Hippocampal formation (tissue), 2 donors: ENCODE measurements at regions not wholly inside any gene's neighbourhood (a gene's known extent, or its start where the extent isn't known, plus 50 kb on each side); places are given as distances from the start of the nearest gene placed in this dataset.
"Not testable (repeated sequence)": the region's sequence is repeated elsewhere in the genome, so short reads cannot be mapped to it uniquely, and the experiment has no call there.

ENCODE experiments used
- DNase-seq, 2 donors: peaks; one replicate each; lab custom pipeline; 2025; lab: John Stamatoyannopoulos, UW

DNA sequence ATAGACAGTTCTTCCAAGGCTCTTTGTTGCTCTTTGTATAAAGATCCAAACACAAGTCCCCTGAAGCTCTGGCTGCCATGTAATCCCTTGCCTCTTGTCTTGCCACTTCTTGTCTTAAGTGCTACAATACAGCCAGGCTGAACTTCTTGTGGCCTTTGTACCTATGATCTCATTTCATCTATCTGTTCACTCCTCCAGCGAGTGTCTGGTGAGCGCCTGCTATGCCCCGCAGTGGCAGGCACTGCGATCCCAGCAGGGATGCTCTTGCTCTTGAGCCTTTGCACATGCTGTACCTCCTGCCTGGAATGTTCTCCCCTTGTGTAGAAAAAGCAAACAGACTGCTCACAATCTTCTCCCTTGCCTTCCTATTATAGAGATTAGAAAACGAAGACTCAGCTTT is 81.9 kb upstream of the ADPGK start:
- DNase-seq, result no peak

DNA sequence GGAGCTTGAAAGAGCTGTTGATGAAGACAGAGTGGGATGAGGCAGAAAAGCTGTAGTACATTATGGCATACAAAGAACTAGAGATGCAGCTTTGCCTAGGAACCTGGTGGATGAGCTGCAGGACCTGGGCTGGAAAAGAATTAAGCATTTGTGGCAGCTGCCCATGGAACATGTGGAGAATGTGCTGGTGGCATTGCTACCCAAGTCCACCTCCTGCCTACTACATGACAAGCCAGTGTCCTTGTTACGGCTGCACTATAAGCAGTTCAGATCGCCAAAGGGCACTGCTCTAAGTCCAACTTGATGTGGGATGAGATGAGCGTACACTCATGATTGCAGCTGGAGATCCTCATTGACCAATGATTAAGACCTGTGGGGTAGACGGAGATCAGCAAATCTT is 81.1 kb upstream of the ADPGK start:
- no peak for DNase-seq

DNA sequence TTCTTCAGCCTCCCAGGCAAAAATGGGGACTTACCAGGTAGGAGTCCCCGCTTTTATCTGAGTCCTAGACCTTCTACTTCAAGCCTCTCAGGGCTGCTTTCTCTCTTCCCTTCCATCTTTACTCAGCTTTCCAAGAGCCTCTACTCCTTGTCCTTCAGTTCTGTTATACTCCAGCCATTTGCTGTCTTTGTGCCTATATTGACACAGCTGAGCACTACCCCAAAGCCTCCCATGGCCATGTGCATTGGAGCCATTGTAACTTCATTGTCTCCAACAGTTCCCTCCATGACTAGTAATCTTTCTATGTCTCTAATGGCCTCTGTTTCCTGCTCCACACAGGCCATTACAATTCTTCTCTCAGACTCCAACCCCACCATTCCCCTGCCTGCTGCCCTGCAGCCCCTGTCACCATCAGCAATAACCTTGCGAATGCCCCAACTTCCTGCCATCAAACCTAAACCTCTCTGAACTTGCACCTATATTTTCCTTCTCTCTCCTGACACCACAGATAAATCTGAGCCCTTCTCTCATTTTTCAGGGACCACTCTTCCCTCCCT is 77.9 kb upstream of the ADPGK start:
- DNase-seq, result no peak

DNA sequence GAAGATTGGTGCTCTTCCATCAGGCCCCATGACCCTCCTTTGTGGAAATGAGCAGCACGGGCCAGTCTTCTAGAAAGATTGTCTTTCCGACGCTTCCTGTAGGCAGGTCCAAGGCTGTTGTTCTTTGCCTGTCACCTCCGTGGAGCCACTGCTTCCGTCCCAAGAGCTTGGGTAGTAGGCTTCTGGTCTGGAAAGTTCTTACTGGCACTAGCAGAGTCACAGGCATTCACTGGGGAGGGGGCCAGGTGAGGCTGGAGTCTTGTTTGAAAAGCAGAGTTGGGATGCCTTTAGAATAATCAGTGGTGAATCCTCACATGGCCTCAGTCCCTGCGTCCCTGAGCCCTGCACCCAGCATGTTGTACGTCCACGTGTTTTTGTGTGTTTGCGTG is 76.2 kb upstream of the ADPGK start:
- no peak for DNase-seq

DNA sequence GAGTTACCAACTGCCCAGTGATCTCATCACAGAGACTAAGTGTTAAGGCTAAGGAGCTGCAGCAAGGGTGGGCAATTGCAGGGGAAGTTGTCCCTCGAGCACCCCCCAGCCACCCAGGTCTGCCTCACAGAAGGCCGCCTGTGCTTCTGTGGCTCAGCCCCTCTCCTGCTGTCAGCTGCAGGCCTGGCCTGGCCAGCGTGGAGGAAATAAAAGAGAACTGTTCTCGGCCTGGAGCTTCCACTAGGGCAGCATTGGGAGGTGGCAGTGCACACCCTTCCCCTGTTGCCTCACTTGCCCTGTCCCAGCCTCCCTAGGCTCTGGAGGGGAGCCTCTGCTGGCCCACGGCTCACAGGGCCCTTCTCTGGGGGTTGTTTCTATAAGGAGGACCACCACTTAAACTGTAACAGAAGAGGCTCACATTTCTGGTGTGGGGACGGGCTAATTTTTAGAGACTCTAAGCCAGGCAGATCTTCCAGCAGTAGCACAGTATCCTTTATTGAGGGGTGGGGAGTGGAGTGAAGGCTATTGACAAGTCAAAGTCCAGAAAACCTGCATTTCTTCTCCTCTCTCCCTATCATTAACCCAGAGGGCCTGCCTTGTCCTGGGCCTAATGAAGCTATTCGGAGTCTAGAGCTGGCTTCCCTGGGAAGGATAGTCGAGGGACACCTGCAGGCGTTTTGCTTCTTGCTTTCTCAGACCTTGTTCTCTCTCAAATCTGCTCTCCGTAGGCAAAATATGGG is 75.6 kb upstream of the ADPGK start:
- DNase-seq, result peak; percentile 11 to 43

DNA sequence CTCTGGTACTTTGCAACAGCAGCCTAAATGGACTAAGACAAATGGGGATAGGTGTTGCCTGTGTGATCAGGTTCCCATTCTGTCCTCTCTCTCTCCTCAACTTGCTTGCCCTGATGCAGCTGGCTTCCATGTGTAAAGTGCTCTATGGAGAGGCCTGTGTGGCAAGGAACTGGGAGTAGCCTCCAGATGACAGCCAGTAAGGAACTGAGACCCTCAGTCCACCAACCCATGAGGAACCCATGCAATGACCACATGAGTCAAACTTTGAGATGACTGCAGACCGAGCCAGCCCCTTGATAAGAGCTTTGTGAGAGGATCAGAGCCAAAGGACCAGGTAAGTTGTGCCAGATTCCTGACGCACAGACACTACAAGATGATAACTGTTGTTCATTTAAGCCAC is 74.6 kb upstream of the ADPGK start:
- no peak for DNase-seq

DNA sequence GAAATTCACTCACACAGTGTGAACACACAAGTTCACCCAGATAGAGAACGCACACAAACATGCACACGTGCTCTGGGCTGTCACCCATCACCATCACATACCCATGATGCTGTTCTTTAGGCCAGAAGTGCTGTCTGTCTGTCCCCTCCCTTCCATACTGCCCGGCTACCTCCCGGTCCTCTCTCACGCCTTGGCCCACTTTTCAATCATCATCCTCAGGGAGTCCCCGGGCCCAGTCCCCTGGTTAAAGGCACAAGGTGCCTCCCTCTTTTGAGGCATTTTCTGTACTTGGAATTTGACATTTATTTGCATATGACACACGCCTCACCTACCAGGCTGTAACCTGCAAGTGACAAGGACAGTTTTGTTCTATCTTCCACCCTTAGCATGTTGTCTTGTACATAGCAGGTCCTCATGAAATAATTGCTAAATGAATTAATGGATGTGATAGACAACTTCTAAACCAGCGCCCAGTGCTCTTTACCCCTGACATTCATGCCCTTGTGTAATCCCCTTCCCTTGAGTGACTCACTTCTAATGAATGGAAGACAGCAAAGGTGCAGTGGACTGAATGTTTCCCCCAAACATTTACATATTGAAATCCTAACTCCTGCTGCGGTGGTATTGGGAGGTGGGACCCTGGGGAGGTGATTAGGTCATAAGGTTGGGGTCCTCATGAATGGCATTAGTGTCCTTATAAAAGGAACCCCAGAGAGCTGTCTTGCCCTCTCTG is 73.9 kb upstream of the ADPGK start:
- DNase-seq, result no peak

DNA sequence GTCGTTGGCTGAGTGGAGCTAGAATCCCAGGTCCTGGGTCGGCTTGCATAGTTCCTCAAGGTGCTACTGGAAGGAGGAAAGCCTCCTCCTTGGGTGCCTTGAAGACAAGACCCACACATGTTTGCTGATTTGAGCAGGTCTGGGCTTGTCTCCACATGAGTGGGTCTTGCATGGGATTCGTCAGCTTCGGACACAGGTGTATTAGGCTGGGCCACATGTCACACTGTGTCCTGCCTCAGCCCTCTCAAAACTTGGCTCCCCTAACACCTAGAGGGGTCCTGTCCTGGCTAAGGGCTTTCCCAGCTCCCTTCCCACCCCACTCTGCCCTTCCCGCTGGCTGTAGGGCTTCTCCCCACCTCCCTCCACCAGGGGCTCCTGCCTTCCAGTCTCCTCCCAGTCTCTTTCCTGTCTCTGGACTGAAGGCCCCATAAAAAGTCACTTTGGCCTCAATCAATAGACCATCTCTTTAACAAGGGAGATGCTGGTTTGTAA is 73.0 kb upstream of the ADPGK start:
- DNase-seq, result no peak

DNA sequence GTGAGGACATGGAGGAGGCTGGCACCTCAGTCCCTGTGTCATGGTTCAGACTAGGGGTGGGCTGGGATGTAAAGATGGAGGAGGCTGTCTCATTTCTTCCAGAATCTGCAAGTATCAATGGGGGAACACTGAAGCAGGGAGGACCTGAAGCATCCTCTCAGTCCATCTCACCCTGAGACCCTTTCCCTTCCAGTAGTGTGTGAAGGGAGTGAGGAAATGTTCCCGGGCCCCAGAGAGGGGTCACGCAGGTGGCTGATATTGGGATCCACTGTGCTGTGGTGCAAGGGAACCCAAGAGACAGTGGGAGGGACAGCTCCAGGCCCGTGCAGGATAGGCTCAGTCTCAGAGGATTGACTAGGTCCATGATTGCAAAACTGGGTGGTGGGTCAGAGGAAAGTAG is 72.2 kb upstream of the ADPGK start:
- no peak for DNase-seq

DNA sequence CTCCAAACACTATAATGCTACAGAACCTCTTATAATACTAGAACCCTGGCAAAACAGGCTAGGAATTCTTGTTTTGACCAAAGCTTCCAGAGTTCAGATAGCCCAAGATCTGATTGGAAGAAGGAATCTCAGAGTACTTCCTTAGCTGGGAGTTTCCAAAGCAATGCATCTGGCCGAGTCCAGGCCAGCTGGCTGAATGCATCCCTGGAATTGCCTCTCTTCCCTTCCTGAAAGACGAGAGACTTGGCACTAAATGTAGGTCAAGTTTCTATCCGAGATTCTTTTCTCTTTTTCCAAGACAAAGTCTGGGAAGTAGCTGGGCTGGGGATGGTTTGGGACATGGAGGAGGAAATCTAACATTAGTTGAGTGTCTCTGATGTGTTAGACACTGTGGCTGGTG is 68.7 kb upstream of the ADPGK start:
- no peak for DNase-seq

DNA sequence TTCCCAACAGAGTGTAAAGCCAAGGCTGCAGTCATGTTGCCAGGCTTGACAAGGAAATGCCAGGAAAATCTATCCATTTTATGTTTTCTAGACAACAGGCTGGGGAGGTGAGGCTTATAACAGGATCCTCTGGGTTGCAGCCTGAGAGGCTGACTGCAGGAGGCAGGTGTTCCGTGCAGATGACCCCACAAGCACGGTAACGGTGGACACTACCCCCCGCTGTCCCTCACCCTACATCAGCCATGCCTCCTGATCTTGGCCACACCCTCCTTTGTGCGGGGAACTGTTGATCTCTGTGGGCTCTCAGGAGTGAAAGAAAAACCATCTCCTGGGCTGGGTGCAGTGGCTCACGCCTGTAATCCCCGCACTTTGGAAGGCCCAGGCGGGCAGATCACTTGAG is 68.0 kb upstream of the ADPGK start:
- no peak for DNase-seq

DNA sequence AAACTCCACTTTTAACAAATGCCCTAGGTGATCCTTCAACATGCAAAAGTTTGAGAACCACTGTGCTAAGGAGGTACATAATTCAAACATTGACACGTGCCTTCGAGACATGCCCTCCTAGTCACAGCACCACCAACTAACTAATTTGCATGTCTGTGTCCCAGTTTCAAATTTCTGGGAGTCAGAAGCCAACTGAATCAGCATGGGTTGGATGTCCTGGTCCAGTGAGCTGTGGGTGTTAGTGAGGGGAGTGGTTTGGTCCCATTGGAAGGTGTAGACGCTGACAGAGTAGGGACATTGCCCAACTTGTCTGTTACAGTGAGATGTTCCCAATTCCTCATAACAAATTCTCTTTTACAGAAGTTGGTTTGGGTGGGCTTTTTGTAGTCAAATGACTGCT is 67.3 kb upstream of the ADPGK start:
- no peak for DNase-seq

DNA sequence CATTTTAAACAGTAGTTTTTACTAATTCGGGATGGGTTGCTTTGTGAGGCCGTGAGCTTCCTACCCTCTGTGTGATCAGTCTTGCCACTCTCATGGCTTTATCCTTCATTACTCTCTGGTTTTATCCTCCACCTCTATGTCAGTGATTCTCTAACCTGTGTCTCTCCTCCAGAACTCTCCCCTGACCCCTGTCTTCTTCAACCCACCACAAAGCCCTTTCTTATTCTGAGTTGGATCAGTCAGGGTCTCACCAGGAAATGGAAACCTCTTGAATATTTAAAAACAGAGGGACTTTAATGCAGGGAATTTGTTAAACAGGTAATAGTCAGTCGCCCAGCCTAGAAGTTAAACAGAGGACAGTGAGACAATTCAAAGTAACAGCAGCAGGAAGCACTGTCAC is 64.2 kb upstream of the ADPGK start:
- no peak for DNase-seq

DNA sequence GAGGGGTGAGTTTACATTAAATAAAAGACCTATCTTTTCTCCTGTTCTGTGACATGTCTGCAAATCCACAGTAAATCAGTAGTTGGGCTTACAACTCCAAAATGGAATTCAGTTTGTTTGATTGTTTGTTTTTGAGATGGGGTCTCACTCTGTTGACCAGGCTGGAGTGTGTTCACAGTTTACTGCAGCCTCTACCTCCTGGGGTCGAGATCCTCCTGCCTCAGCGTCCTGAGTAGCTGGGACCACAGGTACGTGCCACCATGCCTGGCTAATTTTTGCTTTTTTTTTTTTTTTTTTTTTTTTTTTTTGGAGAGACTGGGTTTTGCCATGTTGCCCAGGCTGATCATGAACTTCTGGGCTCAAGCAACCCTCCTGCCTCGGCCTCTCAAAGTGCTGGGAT is 63.5 kb upstream of the ADPGK start:
- DNase-seq, result no peak

DNA sequence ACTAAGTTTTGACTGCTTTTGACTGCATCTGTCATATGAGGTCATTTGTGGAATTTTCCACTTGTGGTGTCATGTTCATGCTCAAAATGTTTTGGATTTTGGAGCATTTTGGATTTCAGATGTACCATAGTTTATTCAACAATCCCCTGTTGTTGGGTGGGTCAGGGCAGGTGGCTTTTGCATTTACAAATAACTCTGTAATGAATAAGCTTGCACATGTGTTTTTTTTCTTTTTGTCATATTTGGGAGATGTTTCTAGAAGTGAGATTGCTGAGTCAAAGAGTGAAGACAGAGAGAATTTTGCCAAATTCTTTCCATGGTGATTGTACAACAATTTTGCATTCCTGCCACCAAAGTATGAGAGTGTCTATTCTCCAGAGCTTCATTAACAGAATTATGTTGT is 62.4 kb upstream of the ADPGK start:
- no peak for DNase-seq

DNA sequence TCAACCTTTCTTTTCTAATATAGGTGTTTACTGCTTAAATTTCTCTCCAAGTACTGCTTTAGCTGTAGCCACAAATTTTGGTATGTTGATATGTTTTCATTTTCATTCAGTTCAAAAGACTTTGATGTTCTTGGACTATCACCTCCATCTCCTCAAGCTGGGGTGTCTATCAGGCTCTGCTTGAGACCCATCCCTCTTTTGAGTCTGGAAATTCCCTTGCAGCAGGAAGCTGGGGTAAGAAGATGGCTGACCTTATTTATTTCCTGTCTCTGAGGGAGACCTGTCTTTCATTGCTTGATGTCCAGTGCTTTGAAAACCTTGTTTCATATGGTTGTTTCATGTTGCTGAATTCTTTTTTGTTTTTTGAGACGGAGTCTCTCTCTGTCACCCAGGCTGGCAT is 60.5 kb upstream of the ADPGK start:
- no peak for DNase-seq

DNA sequence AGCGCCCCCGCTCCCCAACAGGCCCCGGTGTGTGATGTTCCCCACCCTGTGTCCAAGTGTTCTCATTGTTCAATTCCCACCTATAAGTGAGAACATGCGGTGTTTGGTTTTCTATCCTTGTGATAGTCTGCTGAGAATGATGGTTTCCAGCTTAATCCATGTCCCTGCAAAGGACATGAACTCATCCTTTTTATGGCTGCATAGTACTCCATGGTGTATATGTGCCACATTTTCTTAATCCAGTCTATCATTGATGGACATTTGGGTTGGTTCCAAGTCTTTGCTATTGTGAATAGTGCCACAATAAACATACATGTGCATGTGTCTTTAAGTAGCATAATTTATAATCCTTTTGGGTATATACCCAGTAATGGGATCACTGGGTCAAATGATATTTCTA is 59.8 kb upstream of the ADPGK start:
- not testable (repeated sequence) for DNase-seq

DNA sequence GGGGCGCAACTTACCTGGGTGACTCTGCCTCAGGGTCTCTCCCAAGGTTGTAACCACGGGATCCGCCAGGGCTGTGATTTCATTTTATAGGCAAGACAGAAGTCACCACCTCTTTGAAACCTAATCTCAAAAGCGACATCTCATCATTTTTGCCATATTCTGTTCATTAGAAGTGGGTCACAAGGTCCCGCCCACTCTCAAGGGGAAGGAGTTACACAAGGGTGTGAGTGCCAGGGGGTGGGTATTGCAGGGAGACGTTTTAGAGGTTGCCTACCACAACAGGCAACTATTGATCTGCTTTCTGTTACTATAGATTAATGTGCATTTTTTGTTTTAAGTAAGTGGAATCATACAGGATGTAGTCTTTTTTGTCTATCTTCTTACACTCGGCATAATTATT is 56.6 kb upstream of the ADPGK start:
- no peak for DNase-seq

DNA sequence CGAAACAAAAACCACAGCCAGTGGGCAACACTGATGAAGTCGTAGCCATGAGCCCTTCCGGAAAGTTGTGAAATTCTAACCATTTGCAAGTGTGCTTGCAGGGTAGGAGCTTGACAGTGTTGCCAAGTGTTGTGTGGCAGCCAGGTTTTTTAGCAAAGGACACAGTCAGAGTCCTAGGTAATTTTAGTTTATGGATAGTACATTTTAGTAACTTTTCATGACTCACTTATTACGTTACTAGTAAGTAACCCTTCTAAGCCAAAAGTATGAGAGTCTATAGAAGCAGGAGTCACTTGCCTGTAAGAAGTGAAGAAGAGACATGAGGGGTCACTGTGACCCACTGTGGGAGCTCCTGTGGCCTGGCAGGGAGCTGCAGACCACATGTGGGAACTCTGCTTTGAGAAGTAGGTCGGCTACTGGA is 54.8 kb upstream of the ADPGK start:
- no peak for DNase-seq

DNA sequence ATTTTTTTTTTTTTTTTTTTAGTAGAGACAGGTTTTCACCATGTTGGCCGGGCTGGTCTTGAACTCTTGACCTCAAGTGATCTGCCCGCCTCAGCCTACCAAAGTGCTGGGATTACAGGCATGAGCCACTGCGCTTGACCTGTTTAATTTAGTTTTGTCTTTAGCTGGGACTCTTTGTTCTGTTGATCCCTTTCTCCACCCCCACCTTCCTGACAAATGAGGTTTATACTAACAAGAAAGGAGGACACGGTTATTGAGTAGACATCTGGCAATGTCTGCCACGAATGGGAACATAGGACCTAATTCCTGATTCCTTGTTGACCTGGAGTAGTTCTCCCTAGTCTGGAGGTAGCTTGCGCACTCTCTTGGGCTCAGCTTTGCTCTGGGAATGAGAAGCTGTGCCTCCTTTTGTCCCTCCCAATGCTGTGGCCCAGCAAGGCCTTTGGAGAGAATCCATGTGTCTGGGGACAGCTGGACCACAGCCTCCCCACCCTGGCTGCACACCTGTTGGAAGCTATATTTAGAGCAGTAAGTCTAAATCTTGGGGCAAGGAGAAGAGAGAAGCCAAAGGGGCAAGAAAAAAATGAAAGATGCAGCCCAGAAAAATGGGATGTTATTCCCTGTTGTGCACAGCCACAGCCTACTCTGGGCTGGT is 53.2 kb upstream of the ADPGK start:
- DNase-seq, result no peak

DNA sequence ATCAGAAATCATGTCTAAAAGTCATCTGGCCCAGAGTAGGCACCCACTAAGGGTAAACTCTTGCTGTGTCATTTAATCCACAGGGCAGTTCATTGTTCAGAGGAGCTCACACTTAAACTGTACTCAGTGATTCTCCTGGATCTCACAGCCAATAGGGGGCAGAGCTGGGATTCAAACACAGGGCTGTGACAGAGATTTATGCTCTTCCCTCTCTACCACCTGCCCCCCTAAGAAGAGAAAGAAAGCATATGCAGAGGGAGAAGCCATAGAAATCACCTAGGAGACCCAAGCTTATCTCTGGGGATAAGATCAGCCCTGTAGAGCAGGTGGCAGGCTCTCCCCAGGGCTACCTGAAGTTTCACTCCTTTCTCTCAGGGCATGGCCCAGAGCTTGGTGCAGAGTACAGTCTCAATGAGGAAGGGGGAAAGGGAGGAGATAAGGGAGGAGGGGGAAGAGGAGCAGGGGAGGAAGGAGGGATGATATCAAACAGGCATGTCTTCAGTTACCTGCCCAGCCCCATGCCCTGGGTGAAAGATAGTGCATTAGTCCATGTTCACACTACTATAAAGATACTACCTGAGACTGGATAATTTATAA is 51.8 kb upstream of the ADPGK start:
- DNase-seq, result peak in 1 of 2 donors; percentile 8

DNA sequence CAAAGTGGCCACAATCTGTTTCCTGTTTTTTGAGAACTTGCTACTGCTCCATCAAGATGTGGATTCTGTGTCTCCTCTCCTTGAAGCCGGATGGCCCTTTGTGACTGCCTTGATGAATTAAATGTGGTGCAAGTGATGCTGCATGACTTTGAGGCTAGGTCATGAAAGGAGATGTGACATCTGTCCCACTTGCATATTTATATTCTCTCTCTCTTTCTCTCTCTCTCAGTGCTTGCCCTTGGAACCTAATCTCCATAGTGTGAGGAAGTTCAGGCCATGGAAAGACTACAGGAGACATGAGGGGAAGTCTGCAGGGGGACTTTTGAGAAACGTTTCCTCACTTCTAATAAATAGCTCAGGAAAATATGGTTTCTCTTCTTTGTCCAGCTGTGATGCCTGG is 50.0 kb upstream of the ADPGK start:
- no peak for DNase-seq
